Skeletal muscle cell (primary cell): ENCODE measurements at regions not wholly inside any gene's neighbourhood (a gene's known extent, or its start where the extent isn't known, plus 50 kb on each side); places are given as distances from the start of the nearest gene placed in this dataset.
"Not testable (repeated sequence)": the region's sequence is repeated elsewhere in the genome, so short reads cannot be mapped to it uniquely, and the experiment has no call there.

Source experiments
- DNase-seq: peaks from one replicate; pipeline ENCODE4 v3.0.0-alpha.2; 2010; ENCODE audit warnings: low read depth
- H3K4me3 ChIP-seq: 2 replicates; pipeline ENCODE4 v1.5.1; 2011; ENCODE audit warnings: low read depth, mild to moderate bottlenecking, control low read depth, low read length, moderate library complexity

DNA sequence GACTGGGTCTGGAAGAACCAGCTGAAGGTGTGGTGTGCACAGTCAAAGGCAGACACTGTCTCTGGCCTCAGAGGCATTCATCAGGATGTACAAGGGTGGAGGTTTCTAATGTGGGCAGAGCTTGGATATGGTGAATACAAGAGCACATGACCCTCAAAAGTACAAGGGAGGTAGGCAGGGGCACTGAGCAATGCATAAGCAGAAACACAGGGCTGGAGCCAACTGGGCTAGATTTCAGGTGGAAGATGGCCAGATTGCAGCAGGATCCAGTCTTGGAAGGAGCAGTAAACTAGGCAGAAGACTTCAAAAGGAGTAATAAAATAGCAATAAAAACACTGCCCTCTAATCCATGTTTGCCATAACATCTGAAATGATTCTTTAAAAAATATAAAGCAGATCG, 417.1 kb downstream of the OLFM4 start:
- DNase-seq = no peak

DNA sequence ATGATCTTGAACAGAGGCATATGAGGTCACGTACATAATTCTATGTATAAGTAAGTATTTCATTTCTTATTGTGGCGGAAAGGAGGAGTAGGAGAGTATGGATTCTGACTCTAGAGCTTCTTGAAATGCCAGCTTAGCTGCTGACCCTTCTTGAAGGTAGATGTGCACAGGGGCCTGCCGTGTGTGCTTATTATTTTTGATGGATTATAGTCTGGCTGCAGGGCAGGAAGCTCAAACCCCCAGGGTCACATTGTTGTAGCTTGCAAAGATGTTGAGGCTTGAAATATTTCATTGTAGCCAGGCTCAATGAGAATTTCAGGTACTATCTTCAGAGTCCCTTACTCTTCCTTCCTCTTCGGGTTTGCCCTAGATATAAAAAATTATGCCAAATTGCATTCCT, 418.8 kb downstream of the OLFM4 start:
- no peak overlapping the region for H3K4me3 ChIP-seq
- DNase-seq = no peak

More for the DNA sequence above, 417.1 kb downstream of the OLFM4 start:
- no peak overlapping the region for H3K4me3 ChIP-seq

DNA sequence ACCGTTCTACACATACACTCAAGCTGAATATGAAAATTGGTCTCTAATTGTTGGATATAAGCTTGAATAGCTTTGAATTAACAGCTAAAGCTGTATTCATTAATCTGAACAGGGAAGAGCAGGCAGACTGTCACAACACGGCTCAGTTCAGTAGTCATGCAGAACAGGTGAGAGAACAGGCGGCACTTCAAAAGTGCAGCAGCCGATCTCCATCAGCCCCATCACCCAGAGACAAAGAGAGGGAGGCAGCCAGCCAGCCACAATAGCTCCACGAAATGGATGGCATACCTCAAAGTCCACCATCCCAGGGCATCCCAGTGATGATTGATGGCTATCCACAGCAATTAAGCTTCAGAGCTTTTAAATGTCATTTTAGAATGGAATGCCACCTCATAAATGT, 419.2 kb downstream of the OLFM4 start:
- no peak for DNase-seq
- no peak overlapping the region for H3K4me3 ChIP-seq

DNA sequence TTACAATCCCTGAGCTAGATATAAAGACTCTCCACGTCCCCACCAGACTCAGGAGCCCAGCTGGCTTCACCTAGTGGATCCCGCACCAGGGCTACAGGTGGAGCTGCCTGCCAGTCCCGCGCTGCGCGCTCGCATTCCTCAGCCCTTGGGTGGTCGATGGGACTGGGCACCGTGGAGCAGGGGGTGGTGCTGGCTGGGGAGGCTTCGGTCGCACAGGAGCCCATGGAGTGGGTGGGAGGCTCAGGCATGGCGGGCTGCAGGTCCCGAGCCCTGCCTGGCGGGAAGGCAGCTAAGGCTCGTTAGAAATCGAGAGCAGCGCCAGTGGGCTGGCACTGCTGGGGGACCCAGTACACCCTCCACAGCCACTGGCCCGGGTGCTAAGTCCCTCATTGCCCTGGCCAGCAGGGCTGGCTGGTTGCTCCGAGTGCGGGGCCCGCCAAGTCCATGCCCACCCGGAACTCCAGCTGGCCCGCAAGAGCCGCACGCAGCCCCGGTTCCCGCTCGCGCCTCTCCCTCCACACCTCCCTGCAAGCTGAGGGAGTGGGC, 423.7 kb downstream of the OLFM4 start:
- H3K4me3 ChIP-seq, DNase-seq: not testable (repeated sequence)

GRCh38 chr13:53460796-53461195, 432.2 kb downstream of the OLFM4 start:
- H3K4me3 ChIP-seq = no peak overlapping the region

DNA sequence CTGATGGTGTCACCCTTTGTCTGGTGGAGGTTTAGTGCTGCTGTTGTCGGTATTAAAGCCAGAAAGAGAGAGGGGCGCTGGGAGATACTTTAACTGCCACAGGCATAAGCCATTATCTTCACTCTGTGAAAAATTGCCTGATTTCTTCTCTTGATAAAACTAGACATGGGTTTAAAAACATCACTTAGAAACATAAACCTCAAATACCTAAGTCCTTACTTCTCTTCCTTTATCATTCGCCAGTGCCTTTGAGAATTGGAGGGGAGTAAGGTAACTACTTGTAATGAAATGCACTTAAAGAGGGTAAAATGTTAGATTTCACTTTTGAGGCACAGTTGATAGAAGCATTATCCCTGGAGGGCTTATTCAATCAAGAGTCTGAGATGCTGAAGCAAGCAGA, 434.5 kb downstream of the OLFM4 start:
- H3K4me3 ChIP-seq = no peak overlapping the region
- DNase-seq = no peak

More at GRCh38 chr13:53460796-53461195, 432.2 kb downstream of the OLFM4 start:
- DNase-seq = no peak

DNA sequence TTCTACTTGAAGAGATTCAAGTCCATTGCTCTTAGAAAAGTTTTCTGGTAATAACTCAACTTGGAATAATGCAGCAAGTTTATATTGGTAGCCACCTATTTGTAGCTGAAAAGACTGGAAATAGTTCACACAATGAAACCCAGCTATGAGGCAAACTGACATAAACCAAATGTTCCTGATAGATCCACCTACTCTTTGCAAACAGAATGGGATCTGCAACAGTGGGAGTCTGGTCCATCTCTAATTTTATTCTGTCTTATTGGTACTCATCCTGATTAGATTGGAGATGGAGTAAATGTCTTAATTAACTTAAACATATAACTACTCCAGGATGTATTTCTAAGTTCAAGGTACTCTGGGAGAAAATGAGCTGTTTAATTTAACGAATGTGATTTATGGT, 438.0 kb downstream of the OLFM4 start:
- DNase-seq = no peak
- H3K4me3 ChIP-seq = no peak overlapping the region

DNA sequence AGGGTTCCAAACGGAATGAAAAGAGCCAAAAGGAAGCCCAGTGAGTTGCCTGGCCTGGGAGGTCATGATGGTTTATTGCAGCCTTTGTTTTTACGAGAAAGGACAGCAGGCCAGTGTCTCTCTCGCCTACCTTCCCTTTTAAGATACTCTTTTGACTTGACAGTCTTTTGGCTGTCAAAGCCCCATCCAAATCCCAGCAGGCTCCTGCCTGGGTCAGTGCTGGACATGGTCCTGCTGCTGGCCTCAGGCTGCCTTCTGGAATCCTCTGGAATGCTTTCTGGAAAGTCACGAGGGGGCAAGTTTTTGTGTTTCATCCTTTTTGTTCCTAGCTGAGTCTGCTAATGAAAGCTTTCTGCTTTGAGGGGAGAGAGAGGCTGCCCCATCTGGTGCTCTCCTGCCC, 444.8 kb downstream of the OLFM4 start:
- no peak overlapping the region for H3K4me3 ChIP-seq

GRCh38 chr13:53474878-53475277, 446.3 kb downstream of the OLFM4 start:
- no peak for DNase-seq
- no peak overlapping the region for H3K4me3 ChIP-seq

More for the DNA sequence above, 444.8 kb downstream of the OLFM4 start:
- DNase-seq = no peak

- DNase-seq = no peak
- H3K4me3 ChIP-seq = no peak overlapping the region
Measured at GRCh38 chr13:53490752-53491151, 462.1 kb downstream of the OLFM4 start.

DNA sequence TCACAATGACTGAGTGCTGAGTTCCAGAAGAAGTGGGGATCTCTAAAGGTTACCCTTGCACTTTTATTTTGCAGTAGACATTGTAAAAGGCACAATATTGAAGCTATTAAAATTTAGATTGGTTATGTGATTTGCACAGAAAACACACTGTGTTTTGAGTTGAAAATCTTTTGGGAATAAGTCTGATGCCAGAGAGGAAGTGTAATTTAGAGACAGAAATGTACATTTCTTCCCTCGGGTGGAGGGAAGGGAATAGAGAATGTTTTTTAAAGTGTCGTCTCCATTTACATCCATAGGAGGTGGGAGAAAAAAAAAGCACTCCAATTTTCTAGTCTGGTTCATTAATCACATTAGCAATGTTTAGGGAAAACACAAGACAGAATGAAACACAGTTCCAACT, 465.8 kb downstream of the OLFM4 start:
- no peak overlapping the region for H3K4me3 ChIP-seq
- no peak for DNase-seq

DNA sequence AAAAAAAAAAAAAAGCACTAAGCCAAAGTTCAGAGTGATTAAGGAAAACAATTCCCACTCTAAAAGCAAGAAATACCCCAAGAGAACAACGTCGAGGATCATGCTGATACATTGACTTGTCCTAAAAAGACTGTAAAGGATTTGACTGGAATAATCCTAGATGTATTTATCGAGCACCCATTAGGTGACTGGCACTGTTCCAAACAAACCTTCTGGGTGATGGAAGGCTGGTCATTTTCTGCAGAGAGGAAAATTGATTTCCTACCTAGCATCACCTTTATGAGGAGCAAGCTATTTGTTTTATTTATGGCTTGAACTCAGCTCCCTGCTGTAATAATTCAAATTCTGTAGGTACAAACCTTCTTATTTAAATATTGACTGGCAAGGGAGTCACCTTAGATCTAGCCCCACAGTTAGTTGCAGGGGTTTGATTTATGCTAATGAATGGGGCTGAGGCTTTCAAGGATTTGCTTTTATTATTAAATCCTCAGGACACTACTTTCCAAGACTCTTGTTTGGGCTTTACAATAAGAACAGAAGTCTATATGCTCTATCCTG, 471.0 kb downstream of the OLFM4 start:
- H3K4me3 ChIP-seq = no peak overlapping the region
- no peak for DNase-seq

- DNase-seq = no peak
Measured at GRCh38 chr13:53501387-53501786, 472.8 kb downstream of the OLFM4 start.

GRCh38 chr13:53507741-53508140, 479.1 kb downstream of the OLFM4 start:
- H3K4me3 ChIP-seq = no peak overlapping the region
- no peak for DNase-seq

More at GRCh38 chr13:53501387-53501786, 472.8 kb downstream of the OLFM4 start:
- no peak overlapping the region for H3K4me3 ChIP-seq

- H3K4me3 ChIP-seq = no peak overlapping the region
- DNase-seq = no peak
Measured at GRCh38 chr13:53512635-53513034, 484.0 kb downstream of the OLFM4 start.

- no peak overlapping the region for H3K4me3 ChIP-seq
- DNase-seq = no peak
Measured at GRCh38 chr13:53513226-53513625, 484.6 kb downstream of the OLFM4 start.

GRCh38 chr13:53520132-53520531, 491.5 kb downstream of the OLFM4 start:
- H3K4me3 ChIP-seq = no peak overlapping the region
- no peak for DNase-seq

DNA sequence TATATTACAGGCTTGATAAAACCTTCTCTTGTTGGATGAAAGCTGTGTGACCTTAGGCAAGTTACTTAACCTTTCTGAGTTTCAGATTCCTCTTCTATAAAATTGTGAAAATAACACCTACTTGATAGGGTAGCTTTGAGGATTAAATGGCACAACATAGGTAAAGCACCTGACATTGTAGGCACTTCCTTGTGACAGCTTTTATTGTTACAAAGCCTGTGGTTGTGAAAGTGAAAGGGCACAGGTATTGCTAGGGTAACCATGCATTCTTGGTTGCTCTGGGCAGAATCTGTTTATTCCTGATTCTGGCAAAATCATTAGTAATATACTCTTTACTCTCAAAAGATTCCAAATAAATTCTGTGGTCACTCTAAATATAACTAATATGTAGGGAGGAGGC, 493.4 kb downstream of the OLFM4 start:
- DNase-seq = no peak
- no peak overlapping the region for H3K4me3 ChIP-seq

DNA sequence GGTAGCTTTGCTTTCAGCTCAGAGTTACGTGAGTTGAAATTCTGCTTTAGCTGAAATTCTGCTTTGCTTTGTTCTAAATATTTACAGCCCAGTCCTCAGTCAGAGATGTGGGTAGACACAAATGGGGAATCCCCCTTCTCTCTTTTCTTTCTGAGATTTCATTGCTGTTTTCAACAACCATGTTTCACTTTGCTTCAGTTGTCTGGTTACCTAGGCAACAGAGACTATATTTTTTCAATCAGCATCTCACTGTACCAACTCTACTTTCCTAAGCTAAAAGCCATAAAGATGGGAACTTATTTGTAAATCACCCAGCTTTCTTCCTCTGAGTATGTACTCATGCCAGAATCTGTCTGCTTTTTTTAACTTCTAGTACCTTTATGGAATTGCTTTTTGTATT, 509.0 kb downstream of the OLFM4 start:
- H3K4me3 ChIP-seq = no peak overlapping the region
- DNase-seq = no peak

- DNase-seq = no peak
- no peak overlapping the region for H3K4me3 ChIP-seq
Measured at GRCh38 chr13:53545340-53545941, 516.8 kb downstream of the OLFM4 start.

DNA sequence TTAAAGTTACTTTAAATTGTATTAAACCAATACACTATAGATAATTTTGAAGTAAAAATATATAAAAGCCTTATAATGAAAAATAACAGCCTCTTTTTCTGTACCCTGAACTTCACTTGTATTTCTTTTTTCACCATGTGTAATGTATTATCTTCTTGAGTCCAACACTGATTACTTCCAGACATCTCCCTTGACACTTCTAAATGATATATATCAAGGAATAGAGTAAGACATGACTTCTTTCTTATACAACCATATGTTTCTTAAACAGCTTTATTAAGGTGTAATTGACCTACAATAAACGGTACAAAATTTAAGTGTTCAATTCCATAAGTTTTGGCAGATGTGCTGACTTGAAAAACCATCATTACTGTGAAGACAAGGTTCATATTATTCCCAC, 531.9 kb downstream of the OLFM4 start:
- no peak for DNase-seq
- no peak overlapping the region for H3K4me3 ChIP-seq
